Liver (tissue), 8 donors: ENCODE measurements at regions not wholly inside any gene's neighbourhood (a gene's known extent, or its start where the extent isn't known, plus 50 kb on each side); places are given as distances from the start of the nearest gene placed in this dataset.

ENCODE experiments used
- DNase-seq: peaks from one replicate; pipeline ENCODE4 v3.0.0-alpha.2; 2017; ENCODE audit warnings: low spot score
- H3K27ac ChIP-seq, 2 donors: one replicate each; pipeline ENCODE4 v1.7.0; 2013; ENCODE audit warnings: inconsistent platforms in 2 of 2, low read length in 2 of 2, control low read depth in 1 of 2, low read depth in 1 of 2, mild to moderate bottlenecking in 1 of 2
- H3K27me3 ChIP-seq, 4 donors: one replicate each; pipeline versions ENCODE4 v1.6.1 to v1.7.0; 2013; ENCODE audit warnings: low read length in 3 of 4, inconsistent platforms in 1 of 4, mild to moderate bottlenecking in 1 of 4, moderate library complexity in 1 of 4; ENCODE audit not compliant: control insufficient read depth in 4 of 4, insufficient read depth in 4 of 4
- H3K36me3 ChIP-seq, 4 donors: one replicate each; pipeline versions ENCODE4 v1.6.1 to v1.7.0; 2013; ENCODE audit warnings: low read length in 3 of 4, mild to moderate bottlenecking in 3 of 4, low read depth in 1 of 4, moderate library complexity in 1 of 4; ENCODE audit not compliant: control insufficient read depth in 4 of 4, insufficient read depth in 3 of 4
- H3K4me1 ChIP-seq, 4 donors: one replicate each; pipeline versions ENCODE4 v1.6.1 to v1.7.0; 2013; ENCODE audit warnings: low read length in 3 of 4, mild to moderate bottlenecking in 3 of 4, moderate library complexity in 1 of 4; ENCODE audit not compliant: control insufficient read depth in 4 of 4, insufficient read depth in 4 of 4
- H3K4me3 ChIP-seq, 3 donors: one replicate each; pipeline versions ENCODE4 v1.6.1 to v1.7.0; 2013; ENCODE audit warnings: low read length in 3 of 3, control low read depth in 1 of 3, low read depth in 1 of 3, mild to moderate bottlenecking in 1 of 3
- H3K9ac ChIP-seq, 2 donors: one replicate each; pipeline ENCODE4 v1.7.0; 2013; ENCODE audit warnings: low read length in 2 of 2, mild to moderate bottlenecking in 2 of 2, moderate library complexity in 2 of 2, control low read depth in 1 of 2, low read depth in 1 of 2
- H3K9me3 ChIP-seq, 4 donors: one replicate each; pipeline versions ENCODE4 v1.6.1 to v1.7.0; 2013; ENCODE audit warnings: low read length in 3 of 4; ENCODE audit not compliant: control insufficient read depth in 4 of 4
- ATF3 ChIP-seq: IDR thresholded peaks from 2 replicates; pipeline ENCODE4 v1.6.1; 2016; ENCODE audit warnings: antibody characterized with exemption
- CTCF ChIP-seq: fragments of 150-350 bp; IDR thresholded peaks from 2 replicates; pipeline ENCODE4 v1.5.1; 2017; ENCODE audit warnings: improper control_type of control experiment, low read depth, low read length; ENCODE audit not compliant: missing input control
- EGR1 ChIP-seq, 2 donors: IDR thresholded peaks; 2 replicates each; pipeline ENCODE4 v1.6.1; 2016 to 2018; ENCODE audit warnings: antibody characterized with exemption in 2 of 2, low read depth in 2 of 2
- FOXA1 ChIP-seq: IDR thresholded peaks from 2 replicates; pipeline ENCODE4 v1.6.1; 2016; ENCODE audit warnings: antibody characterized with exemption
- FOXA2 ChIP-seq: IDR thresholded peaks from 2 replicates; pipeline ENCODE4 v1.6.1; 2016; ENCODE audit warnings: antibody characterized with exemption
- GABPA ChIP-seq, 2 donors: IDR thresholded peaks in 1 of 2; conservative IDR thresholded peaks in 1 of 2; 2 replicates each; pipeline ENCODE4 v1.6.1; 2016; ENCODE audit warnings: antibody characterized with exemption in 2 of 2, mild to moderate bottlenecking in 1 of 2, moderate library complexity in 1 of 2
- HNF4A ChIP-seq, 2 donors: conservative IDR thresholded peaks; 2 replicates each; pipeline ENCODE4 v1.6.1; 2016; ENCODE audit warnings: antibody characterized with exemption in 2 of 2, mild to moderate bottlenecking in 2 of 2
- HNF4G ChIP-seq: IDR thresholded peaks from 2 replicates; pipeline ENCODE4 v1.6.1; 2016; ENCODE audit warnings: antibody characterized with exemption
- JUND ChIP-seq, 2 donors: IDR thresholded peaks; 2 replicates each; pipeline ENCODE4 v1.6.1; 2016; ENCODE audit warnings: antibody characterized with exemption in 2 of 2
- MAX ChIP-seq: IDR thresholded peaks from 2 replicates; pipeline ENCODE4 v1.6.1; 2016; ENCODE audit warnings: antibody characterized with exemption
- NR2F2 ChIP-seq: IDR thresholded peaks from 2 replicates; pipeline ENCODE4 v1.6.1; 2016; ENCODE audit warnings: antibody characterized with exemption
- RAD21 ChIP-seq, 2 donors: IDR thresholded peaks; 2 replicates each; pipeline ENCODE4 v1.6.1; 2016; ENCODE audit warnings: antibody characterized with exemption in 2 of 2, mild to moderate bottlenecking in 2 of 2
- RXRA ChIP-seq, 2 donors: IDR thresholded peaks; 2 replicates each; pipeline ENCODE4 v1.6.1; 2017 to 2018; ENCODE audit warnings: antibody characterized with exemption in 2 of 2, mild to moderate bottlenecking in 1 of 2
- SP1 ChIP-seq: IDR thresholded peaks from 2 replicates; pipeline ENCODE4 v1.6.1; 2018; ENCODE audit warnings: antibody characterized with exemption, mild to moderate bottlenecking
- TAF1 ChIP-seq: conservative IDR thresholded peaks from 2 replicates; pipeline ENCODE4 v1.6.1; 2016; ENCODE audit warnings: antibody characterized with exemption, mild to moderate bottlenecking
- YY1 ChIP-seq: IDR thresholded peaks from 2 replicates; pipeline ENCODE4 v1.6.1; 2016; ENCODE audit warnings: antibody characterized with exemption, mild to moderate bottlenecking
- WGBS: extraction: QIAGEN DNeasy Blood & Tissue Kit; methylation state at CpG from one replicate; pipeline ENCODE4 v1.1.7; 2013; 5-methylcytosine and 5-hydroxymethylcytosine counted together
- TF ChIP-seq, protein P1 (sequence below): IDR thresholded peaks from 2 replicates; pipeline ENCODE4 v1.6.1; 2016; ENCODE audit warnings: antibody characterized with exemption
- TF ChIP-seq, protein P2 (sequence below): IDR thresholded peaks from 2 replicates; pipeline ENCODE4 v1.6.1; 2016; ENCODE audit warnings: antibody characterized with exemption, mild to moderate bottlenecking
- donor health status: healthy.
- donor health status: healthy.
- donor health status: healthy.
- donor health status: healthy.
- donor health status: healthy.

DNA sequence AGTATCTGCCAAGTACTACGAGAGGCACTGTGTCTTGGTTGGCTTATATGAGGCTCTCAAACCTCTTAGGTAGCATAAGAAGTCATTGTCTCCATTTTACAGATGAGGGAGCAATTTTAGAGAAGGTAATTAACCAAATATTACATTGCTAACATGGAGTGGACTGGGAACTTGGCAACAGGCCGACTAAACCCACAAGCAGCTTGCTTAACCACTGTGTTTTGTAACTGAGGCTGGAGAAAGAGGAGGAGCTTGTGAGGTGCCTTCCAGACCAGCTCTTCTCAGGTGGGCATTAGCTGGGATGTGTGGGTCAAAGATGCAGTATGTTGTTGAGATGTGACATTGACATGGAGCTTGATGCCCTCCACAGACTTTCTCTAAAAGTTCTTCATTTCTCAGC is 835.6 kb upstream of the RBFOX1 start:
- Histone ChIP-seq H3K9me3 (peaks cover 0 to 4% (median 0%) of the 10 kb centered on the region in 4 donors), H3K36me3 (no peaks in the 10 kb centered on the region), H3K27me3 (no peaks in the 10 kb centered on the region), H3K4me1 (no peaks in the 10 kb centered on the region), H3K9ac (no peak overlapping the region), H3K27ac (no peak overlapping the region), H3K4me3 (no peak overlapping the region)
- WGBS = 52% methylated on average over 2 of the region's 2 CpGs
- TF ChIP-seq EGR1 (IDR thresholded peaks at IDR 0.05; ENCODE audit: low read depth in 2 of 2) (no peak), JUND (IDR thresholded peaks at IDR 0.05) (no peak), SP1 (no peak), RAD21 (IDR thresholded peaks at IDR 0.05) (no peak), ATF3 (no peak), GABPA (IDR thresholded peaks at IDR 0.05 in 1 of 2, conservative IDR thresholded peaks at IDR 0.05 in 1 of 2) (no peak), HNF4G (no peak)
- DNase-seq = no peak

DNA sequence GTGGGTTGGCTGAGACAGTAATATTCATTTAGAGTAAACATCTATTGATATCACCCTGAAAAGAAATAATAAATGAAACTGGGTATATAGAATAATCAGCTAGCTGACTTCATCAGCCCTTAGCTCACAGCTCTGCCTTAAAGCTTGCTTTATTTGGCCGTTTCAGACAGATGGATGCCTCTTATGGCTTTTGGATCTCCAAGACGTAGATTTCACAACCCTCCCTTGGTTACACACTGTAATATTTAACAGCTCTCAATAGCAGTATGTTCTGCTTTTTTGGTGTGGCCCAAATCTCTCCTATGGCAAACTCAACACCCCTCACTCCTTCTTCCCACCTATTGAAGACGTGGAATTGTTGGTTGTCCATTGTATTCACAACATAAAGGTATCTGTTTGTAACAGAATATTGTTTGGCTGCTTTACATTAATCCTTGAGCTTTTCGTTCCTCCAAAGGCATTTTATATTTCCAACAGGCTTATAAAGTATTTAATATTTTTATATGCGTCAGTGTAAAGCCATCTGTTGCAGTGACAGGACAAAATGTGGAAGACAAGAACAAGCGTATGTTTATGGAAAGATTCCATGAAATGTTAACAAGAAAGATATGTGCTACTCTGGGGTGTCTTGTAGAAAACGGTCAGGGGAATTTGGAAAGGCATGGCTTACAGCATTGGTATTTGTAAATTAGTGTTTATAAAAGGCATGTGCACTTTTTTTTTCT is 837.0 kb upstream of the RBFOX1 start:
- Histone ChIP-seq H3K9me3 (peaks cover 0 to 4% (median 0%) of the 10 kb centered on the region in 4 donors), H3K27ac (no peak overlapping the region), H3K9ac (no peak overlapping the region), H3K4me1 (no peaks in the 10 kb centered on the region), H3K4me3 (no peak overlapping the region), H3K27me3 (peaks cover 0 to 4% (median 0%) of the 10 kb centered on the region in 4 donors), H3K36me3 (no peaks in the 10 kb centered on the region)
- TF ChIP-seq FOXA2 (no peak), FOXA1 (no peak), HNF4G (no peak), GABPA (IDR thresholded peaks at IDR 0.05 in 1 of 2, conservative IDR thresholded peaks at IDR 0.05 in 1 of 2) (no peak), NR2F2 (no peak), JUND (IDR thresholded peaks at IDR 0.05) (no peak), CTCF (no peak), HNF4A (conservative IDR thresholded peaks at IDR 0.05) (no peak), YY1 (no peak), EGR1 (IDR thresholded peaks at IDR 0.05; ENCODE audit: low read depth in 2 of 2) (no peak), TAF1 (no peak), ATF3 (no peak), RAD21 (IDR thresholded peaks at IDR 0.05) (no peak), MAX (no peak), RXRA (IDR thresholded peaks at IDR 0.05) (no peak), SP1 (no peak)
- TF ChIP-seq, protein P1, sequence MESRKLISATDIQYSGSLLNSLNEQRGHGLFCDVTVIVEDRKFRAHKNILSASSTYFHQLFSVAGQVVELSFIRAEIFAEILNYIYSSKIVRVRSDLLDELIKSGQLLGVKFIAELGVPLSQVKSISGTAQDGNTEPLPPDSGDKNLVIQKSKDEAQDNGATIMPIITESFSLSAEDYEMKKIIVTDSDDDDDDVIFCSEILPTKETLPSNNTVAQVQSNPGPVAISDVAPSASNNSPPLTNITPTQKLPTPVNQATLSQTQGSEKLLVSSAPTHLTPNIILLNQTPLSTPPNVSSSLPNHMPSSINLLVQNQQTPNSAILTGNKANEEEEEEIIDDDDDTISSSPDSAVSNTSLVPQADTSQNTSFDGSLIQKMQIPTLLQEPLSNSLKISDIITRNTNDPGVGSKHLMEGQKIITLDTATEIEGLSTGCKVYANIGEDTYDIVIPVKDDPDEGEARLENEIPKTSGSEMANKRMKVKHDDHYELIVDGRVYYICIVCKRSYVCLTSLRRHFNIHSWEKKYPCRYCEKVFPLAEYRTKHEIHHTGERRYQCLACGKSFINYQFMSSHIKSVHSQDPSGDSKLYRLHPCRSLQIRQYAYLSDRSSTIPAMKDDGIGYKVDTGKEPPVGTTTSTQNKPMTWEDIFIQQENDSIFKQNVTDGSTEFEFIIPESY = no peak
- TF ChIP-seq, protein P2, sequence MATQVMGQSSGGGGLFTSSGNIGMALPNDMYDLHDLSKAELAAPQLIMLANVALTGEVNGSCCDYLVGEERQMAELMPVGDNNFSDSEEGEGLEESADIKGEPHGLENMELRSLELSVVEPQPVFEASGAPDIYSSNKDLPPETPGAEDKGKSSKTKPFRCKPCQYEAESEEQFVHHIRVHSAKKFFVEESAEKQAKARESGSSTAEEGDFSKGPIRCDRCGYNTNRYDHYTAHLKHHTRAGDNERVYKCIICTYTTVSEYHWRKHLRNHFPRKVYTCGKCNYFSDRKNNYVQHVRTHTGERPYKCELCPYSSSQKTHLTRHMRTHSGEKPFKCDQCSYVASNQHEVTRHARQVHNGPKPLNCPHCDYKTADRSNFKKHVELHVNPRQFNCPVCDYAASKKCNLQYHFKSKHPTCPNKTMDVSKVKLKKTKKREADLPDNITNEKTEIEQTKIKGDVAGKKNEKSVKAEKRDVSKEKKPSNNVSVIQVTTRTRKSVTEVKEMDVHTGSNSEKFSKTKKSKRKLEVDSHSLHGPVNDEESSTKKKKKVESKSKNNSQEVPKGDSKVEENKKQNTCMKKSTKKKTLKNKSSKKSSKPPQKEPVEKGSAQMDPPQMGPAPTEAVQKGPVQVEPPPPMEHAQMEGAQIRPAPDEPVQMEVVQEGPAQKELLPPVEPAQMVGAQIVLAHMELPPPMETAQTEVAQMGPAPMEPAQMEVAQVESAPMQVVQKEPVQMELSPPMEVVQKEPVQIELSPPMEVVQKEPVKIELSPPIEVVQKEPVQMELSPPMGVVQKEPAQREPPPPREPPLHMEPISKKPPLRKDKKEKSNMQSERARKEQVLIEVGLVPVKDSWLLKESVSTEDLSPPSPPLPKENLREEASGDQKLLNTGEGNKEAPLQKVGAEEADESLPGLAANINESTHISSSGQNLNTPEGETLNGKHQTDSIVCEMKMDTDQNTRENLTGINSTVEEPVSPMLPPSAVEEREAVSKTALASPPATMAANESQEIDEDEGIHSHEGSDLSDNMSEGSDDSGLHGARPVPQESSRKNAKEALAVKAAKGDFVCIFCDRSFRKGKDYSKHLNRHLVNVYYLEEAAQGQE = no peak
- 59% methylated on average over 7 of the region's 7 CpGs for WGBS
- no peak for DNase-seq
